IMR-90 (cell line): ENCODE measurements at regions not wholly inside any gene's neighbourhood (a gene's known extent, or its start where the extent isn't known, plus 50 kb on each side); places are given as distances from the start of the nearest gene placed in this dataset.

Experiments used
- ATAC-seq: fragments of 200-7000 bp; cut with Tn5 transposase; 2 replicates; pipeline ENCODE4 v1.9.1; 2020; ENCODE audit warnings: low read depth, mild to moderate bottlenecking, moderate library complexity
- BruUV-seq: library from RNA; stranded (reverse); fragments of 400-500 nt; replicated peaks from 2 replicates; lab custom pipeline; 2021; lab: Mats Ljungman, UMichigan
- CTCF ChIA-PET: fragments of 300-600 bp; formaldehyde crosslinking; extraction: SDS; loops from one replicate; lab custom pipeline; 2021; ENCODE audit warnings: antibody characterized with exemption; lab: Yijun Ruan, JAX
- POLR2A ChIA-PET: fragments of 300-600 bp; sonication (Branson Sonifier 250); formaldehyde crosslinking; loops from one replicate; lab custom pipeline; 2022; ENCODE audit warnings: antibody characterized with exemption; ENCODE audit not compliant: unreplicated experiment; lab: Charles Lee
- DNase-seq: peaks from one replicate; pipeline ENCODE4 v3.0.0; 2013
- H2AFZ ChIP-seq: replicated peaks from 2 replicates; pipeline ENCODE3; 2013; ENCODE audit warnings: low read length, mild to moderate bottlenecking; ENCODE audit not compliant: poor library complexity
- H2AK5ac ChIP-seq: 2 replicates; pipeline ENCODE4 v1.6.1; 2013; ENCODE audit warnings: low read depth, low read length, inconsistent platforms
- H2AK9ac ChIP-seq: replicated peaks from 2 replicates; pipeline ENCODE3; 2013; ENCODE audit warnings: mild to moderate bottlenecking, low read depth, low read length, moderate library complexity; ENCODE audit not compliant: poor library complexity
- H2BK120ac ChIP-seq: 2 replicates; pipeline ENCODE4 v1.6.1; 2013; ENCODE audit warnings: low read depth, low read length, inconsistent platforms
- H2BK15ac ChIP-seq: 3 replicates; pipeline ENCODE4 v1.6.1; 2013; ENCODE audit warnings: low read depth, low read length, inconsistent platforms
- H2BK20ac ChIP-seq: 2 replicates; pipeline ENCODE4 v1.6.1; 2013; ENCODE audit warnings: low read depth, mild to moderate bottlenecking, inconsistent platforms, low read length, moderate library complexity
- H2BK5ac ChIP-seq: 2 replicates; pipeline ENCODE4 v1.6.1; 2013; ENCODE audit warnings: mild to moderate bottlenecking, low read depth, low read length, inconsistent platforms; ENCODE audit not compliant: poor library complexity, severe bottlenecking
- H3K14ac ChIP-seq: replicated peaks from 2 replicates; pipeline ENCODE4 v1.6.1; 2013; ENCODE audit warnings: low read depth, low read length, inconsistent platforms
- H3K18ac ChIP-seq: 2 replicates; pipeline ENCODE4 v1.6.1; 2013; ENCODE audit warnings: low read depth, low read length, control low read depth
- H3K23ac ChIP-seq: 2 replicates; pipeline ENCODE4 v1.6.1; 2013; ENCODE audit warnings: low read depth, low read length, inconsistent platforms
- H3K27ac ChIP-seq: 2 replicates; pipeline ENCODE4 v1.5.1; 2013; ENCODE audit warnings: mild to moderate bottlenecking, control low read depth, low read length; ENCODE audit not compliant: insufficient read depth
- H3K27me3 ChIP-seq: 2 replicates; pipeline ENCODE4 v1.6.1; 2013; ENCODE audit warnings: low read length; ENCODE audit not compliant: control insufficient read depth, insufficient read depth
- H3K36me3 ChIP-seq: 2 replicates; pipeline ENCODE4 v1.6.1; 2013; ENCODE audit warnings: low read length, mixed read lengths; ENCODE audit not compliant: control insufficient read depth, insufficient read depth
- H3K4ac ChIP-seq: 2 replicates; pipeline ENCODE4 v1.6.1; 2013; ENCODE audit warnings: low read depth, low read length, inconsistent platforms
- H3K4me1 ChIP-seq: 2 replicates; pipeline ENCODE4 v1.6.1; 2013; ENCODE audit warnings: low read length, mixed read lengths; ENCODE audit not compliant: control insufficient read depth, insufficient read depth
- H3K4me2 ChIP-seq: 2 replicates; pipeline ENCODE4 v1.6.1; 2013; ENCODE audit warnings: low read depth, mild to moderate bottlenecking, control low read depth, low read length, moderate library complexity
- H3K4me3 ChIP-seq: 2 replicates; pipeline ENCODE4 v1.5.1; 2013; ENCODE audit warnings: low read depth, mild to moderate bottlenecking, control low read depth, low read length, moderate library complexity; ENCODE audit not compliant: insufficient read depth
- H3K56ac ChIP-seq: 2 replicates; pipeline ENCODE4 v1.6.1; 2013; ENCODE audit warnings: low read length, inconsistent platforms; ENCODE audit not compliant: insufficient read depth; ENCODE audit errors: extremely low read depth
- H3K79me1 ChIP-seq, 2 experiments: 2 replicates each; pipeline ENCODE4 v1.6.1; 2013; ENCODE audit warnings: low read length in 2 of 2, inconsistent platforms in 1 of 2, low read depth in 1 of 2
- H3K9ac ChIP-seq: 2 replicates; pipeline ENCODE4 v1.6.1; 2013; ENCODE audit warnings: low read depth, low read length, control low read depth
- H3K9me1 ChIP-seq: 2 replicates; pipeline ENCODE4 v1.6.1; 2013; ENCODE audit warnings: low read length, inconsistent platforms; ENCODE audit not compliant: insufficient read depth
- H3K9me3 ChIP-seq: 2 replicates; pipeline ENCODE4 v1.6.1; 2013; ENCODE audit warnings: low read length; ENCODE audit not compliant: control insufficient read depth, insufficient read depth
- H4K20me1 ChIP-seq: 2 replicates; pipeline ENCODE4 v1.6.1; 2013; ENCODE audit warnings: low read length, inconsistent platforms; ENCODE audit not compliant: insufficient read depth
- H4K5ac ChIP-seq: 2 replicates; pipeline ENCODE4 v1.6.1; 2013; ENCODE audit warnings: mild to moderate bottlenecking, low read depth, low read length, control low read depth
- H4K8ac ChIP-seq, 2 experiments: 2 replicates each; pipeline ENCODE4 v1.6.1; 2013; ENCODE audit warnings: low read depth in 2 of 2, low read length in 2 of 2, control low read depth in 1 of 2, inconsistent platforms in 1 of 2
- H4K91ac ChIP-seq: 2 replicates; pipeline ENCODE4 v1.6.1; 2013; ENCODE audit warnings: low read depth, low read length, inconsistent platforms; ENCODE audit not compliant: insufficient read depth
- BHLHE40 ChIP-seq: fragments of 150-350 bp; IDR thresholded peaks from 2 replicates; pipeline ENCODE4 v1.6.1; 2016; ENCODE audit warnings: mild to moderate bottlenecking, low read depth, low read length
- CEBPB ChIP-seq: IDR thresholded peaks from 2 replicates; pipeline ENCODE4 v1.6.1; 2012; ENCODE audit warnings: low read depth, low read length, improper control_type of control experiment
- CHD1 ChIP-seq: IDR thresholded peaks from 2 replicates; pipeline ENCODE4 v1.6.1; 2012; ENCODE audit warnings: low read depth, low read length, improper control_type of control experiment
- CTCF ChIP-seq: conservative IDR thresholded peaks from 2 replicates; pipeline ENCODE4 v1.5.1; 2012; ENCODE audit warnings: mild to moderate bottlenecking, low read depth, low read length, improper control_type of control experiment
- FOS ChIP-seq: fragments of 150-350 bp; IDR thresholded peaks from 2 replicates; pipeline ENCODE4 v1.6.1; 2016; ENCODE audit warnings: low read depth, low read length
- MAZ ChIP-seq: IDR thresholded peaks from 2 replicates; pipeline ENCODE4 v1.6.1; 2012; ENCODE audit warnings: low read depth, mild to moderate bottlenecking, low read length, improper control_type of control experiment, moderate library complexity, borderline replicate concordance
- MXI1 ChIP-seq: IDR thresholded peaks from 2 replicates; pipeline ENCODE4 v1.6.1; 2012; ENCODE audit warnings: low read depth, mild to moderate bottlenecking, low read length, moderate library complexity, borderline replicate concordance
- NFE2L2 ChIP-seq: fragments of 150-350 bp; IDR thresholded peaks from 2 replicates; pipeline ENCODE4 v1.6.1; 2016; ENCODE audit warnings: low read depth, mild to moderate bottlenecking, low read length
- POLR2A ChIP-seq: IDR thresholded peaks from 2 replicates; pipeline ENCODE4 v1.6.1; 2012; ENCODE audit warnings: mild to moderate bottlenecking, low read depth, low read length
- RAD21 ChIP-seq: IDR thresholded peaks from 2 replicates; pipeline ENCODE4 v1.6.1; 2012; ENCODE audit warnings: low read length, improper control_type of control experiment
- RCOR1 ChIP-seq: IDR thresholded peaks from 2 replicates; pipeline ENCODE4 v1.6.1; 2012; ENCODE audit warnings: mild to moderate bottlenecking, low read length, improper control_type of control experiment; ENCODE audit not compliant: insufficient replicate concordance
- RFX5 ChIP-seq: IDR thresholded peaks from 2 replicates; pipeline ENCODE4 v1.8.0; 2012; ENCODE audit warnings: low read depth, mild to moderate bottlenecking, low read length, moderate library complexity
- SMC3 ChIP-seq: fragments of 150-350 bp; IDR thresholded peaks from 2 replicates; pipeline ENCODE4 v1.6.1; 2016; ENCODE audit warnings: low read depth, mild to moderate bottlenecking, antibody characterized with exemption, low read length, moderate library complexity
- USF2 ChIP-seq: fragments of 150-350 bp; IDR thresholded peaks from 2 replicates; pipeline ENCODE4 v1.6.1; 2017; ENCODE audit warnings: mild to moderate bottlenecking, antibody characterized with exemption, low read length, low read depth
- WGBS, 2 experiments: methylation state at CpG; one replicate each; pipeline versions ENCODE4 v1.1.5 to v1.1.7; 2013; ENCODE audit warnings: missing lambda C conversion rate in 2 of 2; ENCODE audit not compliant: insufficient read length in 1 of 2; ENCODE audit errors: extremely low coverage in 2 of 2; 5-methylcytosine and 5-hydroxymethylcytosine counted together
- dilution Hi-C: fragments of 300-500 bp; cut with HindIII; formaldehyde crosslinking; loops from one replicate; pipeline ENCODE4 v1.14.3; 2018; ENCODE audit warnings: low sequenced_read_pairs; ENCODE audit not compliant: unreplicated experiment
- in situ Hi-C: fragments of 300-500 bp; cut with MboI; formaldehyde crosslinking; loops from 3 replicates; pipeline ENCODE4 v1.14.3; 2019; ENCODE audit warnings: low sequenced_read_pairs, inconsistent platforms, mixed read lengths
- intact Hi-C: fragments of 100-400 bp; cut with micrococcal nuclease; formaldehyde crosslinking; loops from 2 replicates; pipeline ENCODE4 v1.10.0; 2022

- ChIA-PET CTCF (no interaction called here), POLR2A (no interaction called here)
- in situ Hi-C loops (no loop called here), dilution Hi-C loops (no loop called here), intact Hi-C loops (no loop called here)
- Histone ChIP-seq H4K5ac (no peak overlapping the region), H3K9me3 (no peaks in the 10 kb centered on the region), H2AK9ac (no peak overlapping the region), H2BK20ac (no peak overlapping the region), H2BK5ac (no peak overlapping the region), H2BK15ac (no peak overlapping the region), H3K9me1 (no peaks in the 10 kb centered on the region), H2AK5ac (no peak overlapping the region), H4K91ac (no peak overlapping the region), H3K9ac (no peak overlapping the region), H3K4ac (no peak overlapping the region), H2AFZ (no peak overlapping the region), H3K4me2 (no peak overlapping the region), H3K27ac (no peak overlapping the region), H3K23ac (no peak overlapping the region), H3K36me3 (no peaks in the 10 kb centered on the region), H3K4me3 (no peak overlapping the region), H3K79me1 (no peaks in the 10 kb centered on the region), H3K27me3 (no peaks in the 10 kb centered on the region), H2BK120ac (no peak overlapping the region), H3K18ac (no peak overlapping the region), H4K8ac (no peak overlapping the region), H3K4me1 (no peaks in the 10 kb centered on the region), H3K56ac (no peak overlapping the region), H4K20me1 (no peaks in the 10 kb centered on the region), H3K14ac (no peak overlapping the region)
- no TSS peak for BruUV-seq
- ATAC-seq: no peak
- no peak for TF ChIP-seq CTCF
- no peak for TF ChIP-seq CHD1
- no peak for TF ChIP-seq CEBPB
- TF ChIP-seq NFE2L2: no peak
- TF ChIP-seq RFX5: no peak
- no peak for TF ChIP-seq USF2
- TF ChIP-seq SMC3: no peak
- TF ChIP-seq MAZ: no peak
- TF ChIP-seq POLR2A: no peak
- TF ChIP-seq RAD21: no peak
- TF ChIP-seq FOS: no peak
- no peak for TF ChIP-seq MXI1
- no peak for TF ChIP-seq RCOR1
- no peak for TF ChIP-seq BHLHE40
- no CpG with 5 or more reads among the region's 2 CpGs for WGBS, 2 experiments
- DNase-seq: no peak
These were observed 528.4 kb upstream of the SPHKAP start for GRCh38 chr2:228709788-228710371.
